ENCODE measurements at regions not wholly inside any gene's neighbourhood (a gene's known extent, or its start where the extent isn't known, plus 50 kb on each side); places are given as distances from the start of the nearest gene placed in this dataset.

- no peak for DNase-seq (ENCODE audit: low read depth, low spot score)
- TF ChIP-seq RAD21 (IDR thresholded peaks at IDR 0.05; ENCODE audit: low read depth) (no peak), ZNF274 (IDR thresholded peaks at IDR 0.05; ENCODE audit: low read depth, low read length) (no peak), MAX (IDR thresholded peaks at IDR 0.05) (no peak), EZH2 (IDR thresholded peaks at IDR 0.05) (no peak), ZFX (IDR thresholded peaks at IDR 0.05) (no peak), POLR2AphosphoS5 (IDR thresholded peaks at IDR 0.05; ENCODE audit: low read depth, low read length) (no peak), FOSL1 (IDR thresholded peaks at IDR 0.05; ENCODE audit: low read depth) (no peak), SP1 (IDR thresholded peaks at IDR 0.05; ENCODE audit: low read depth) (no peak), CEBPB (IDR thresholded peaks at IDR 0.05; ENCODE audit: low read depth) (no peak), EZH2phosphoT487 (IDR thresholded peaks at IDR 0.05; ENCODE audit: borderline replicate concordance) (no peak), SRF (IDR thresholded peaks at IDR 0.05; ENCODE audit: low read depth) (no peak), EGR1 (IDR thresholded peaks at IDR 0.05; ENCODE audit: low read depth) (no peak), CBX3 (IDR thresholded peaks at IDR 0.05; ENCODE audit: low read depth) (no peak), POLR2A (IDR thresholded peaks at IDR 0.05; ENCODE audit: borderline replicate concordance, extremely low read depth, insufficient read depth, insufficient read length) (no peak), JUND (IDR thresholded peaks at IDR 0.05) (no peak), REST (IDR thresholded peaks at IDR 0.05; ENCODE audit: low read depth) (no peak), YY1 (IDR thresholded peaks at IDR 0.05; ENCODE audit: extremely low read depth, insufficient replicate concordance, low read depth, low read length) (no peak)
- Histone ChIP-seq H3K4me2 (ENCODE audit: low read length) (no peak overlapping the region), H3K36me3 (ENCODE audit: control insufficient read depth in 1 of 2, insufficient read depth in 2 of 2, low read length in 2 of 2) (no peaks in the 10 kb centered on the region), H3K4me3 (replicated peaks in 1 of 2; ENCODE audit: low read depth in 1 of 2, low read length in 2 of 2) (no peak overlapping the region), H2AFZ (ENCODE audit: low read depth, low read length, poor library complexity, severe bottlenecking) (no peak overlapping the region), H3K79me2 (ENCODE audit: insufficient read depth, low read length) (no peaks in the 10 kb centered on the region), H3K9ac (ENCODE audit: low read length) (no peak overlapping the region), H3K4me1 (ENCODE audit: control insufficient read depth in 1 of 2, insufficient read depth in 2 of 2, low read length in 2 of 2) (no peaks in the 10 kb centered on the region), H3K27me3 (ENCODE audit: insufficient read depth, low read length) (peaks cover under 1% of the 10 kb centered on the region; the same call in 1 of the 2 replicates), H3K9me2 (ENCODE audit: insufficient read depth) (no peaks in the 10 kb centered on the region), H4K20me1 (ENCODE audit: insufficient read depth) (no peaks in the 10 kb centered on the region), H3K9me3 (ENCODE audit: control insufficient read depth in 1 of 2, insufficient read depth in 1 of 2, low read depth in 1 of 2, low read length in 2 of 2) (no peaks in the 10 kb centered on the region), H3K27ac (ENCODE audit: low read depth, low read length) (no peak overlapping the region)
- no TSS peak for BruUV-seq (replicated peaks)
- intact Hi-C loops (cut with micrococcal nuclease), result no loop called here
- CTCF ChIA-PET, result no interaction called here
- RAD21 ChIA-PET (ENCODE audit: low non-redundant PET in 1 of 2, low total read pairs in 2 of 2, uncharacterized antibody in 2 of 2, unreplicated experiment in 2 of 2), result no interaction called here
- no peak for ATAC-seq
- POLR2A ChIA-PET, result no interaction called here
These were observed 53.9 kb upstream of the HABP2 start for GRCh38 chr10:113498997-113499396.
